HG03521 (cell line): ENCODE measurements at regions not wholly inside any gene's neighbourhood (a gene's known extent, or its start where the extent isn't known, plus 50 kb on each side); places are given as distances from the start of the nearest gene placed in this dataset.

Experiments used
- ATAC-seq: cut with Tn5 transposase; IDR thresholded peaks from one replicate; pipeline ENCODE4 v1.9.1; 2021; ENCODE audit warnings: mild to moderate bottlenecking, moderate library complexity; ENCODE audit not compliant: unreplicated experiment

DNA sequence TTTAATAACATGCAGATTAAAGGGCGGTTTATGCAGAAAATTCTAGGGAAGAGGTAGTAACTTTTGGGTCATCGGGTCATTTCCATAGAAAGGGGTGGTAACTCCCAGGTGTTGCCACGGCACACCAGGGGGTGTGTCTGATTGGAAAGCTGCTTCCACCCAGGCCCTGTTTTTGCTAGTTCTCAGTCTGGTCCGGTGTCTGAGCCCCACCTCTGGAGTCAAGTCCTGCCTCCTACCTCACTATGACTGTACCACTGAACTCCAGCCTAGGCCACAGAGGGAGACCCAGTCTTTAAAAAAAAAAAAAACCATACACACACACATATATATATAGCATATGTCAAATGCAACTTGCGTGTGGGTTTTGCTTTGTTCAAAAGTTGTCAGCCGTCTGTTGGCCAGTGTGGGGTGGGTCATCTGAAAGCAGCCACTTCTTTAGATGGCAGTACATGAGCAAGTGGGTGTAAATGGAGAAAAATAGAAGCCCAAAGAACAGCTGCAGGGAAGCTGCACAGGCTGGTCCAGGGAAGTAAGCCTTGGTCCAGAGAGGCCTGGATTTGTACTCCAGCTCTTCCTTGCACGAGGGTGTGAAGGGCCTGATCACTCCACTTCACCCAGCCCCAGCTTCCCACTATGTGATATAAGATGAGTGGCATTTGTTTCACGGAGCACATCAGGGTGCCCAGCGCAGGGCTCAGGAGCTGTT lies 110.7 kb upstream of the SPRY4 start:
- no peak for ATAC-seq

DNA sequence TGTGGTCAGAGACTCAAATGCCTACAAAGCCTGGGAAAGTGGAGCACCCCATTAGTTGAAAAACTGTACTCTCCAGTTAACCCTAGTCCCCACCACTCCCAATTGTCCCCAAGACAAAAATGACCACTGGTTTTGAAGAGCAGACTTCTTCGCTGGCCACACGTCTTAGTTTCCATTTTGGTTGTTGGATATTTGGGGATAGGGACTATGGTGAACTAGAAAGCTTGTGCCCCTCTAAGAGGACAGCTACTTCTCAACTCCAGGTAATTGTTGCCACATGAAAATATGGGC lies 109.4 kb upstream of the SPRY4 start:
- ATAC-seq = no peak

DNA sequence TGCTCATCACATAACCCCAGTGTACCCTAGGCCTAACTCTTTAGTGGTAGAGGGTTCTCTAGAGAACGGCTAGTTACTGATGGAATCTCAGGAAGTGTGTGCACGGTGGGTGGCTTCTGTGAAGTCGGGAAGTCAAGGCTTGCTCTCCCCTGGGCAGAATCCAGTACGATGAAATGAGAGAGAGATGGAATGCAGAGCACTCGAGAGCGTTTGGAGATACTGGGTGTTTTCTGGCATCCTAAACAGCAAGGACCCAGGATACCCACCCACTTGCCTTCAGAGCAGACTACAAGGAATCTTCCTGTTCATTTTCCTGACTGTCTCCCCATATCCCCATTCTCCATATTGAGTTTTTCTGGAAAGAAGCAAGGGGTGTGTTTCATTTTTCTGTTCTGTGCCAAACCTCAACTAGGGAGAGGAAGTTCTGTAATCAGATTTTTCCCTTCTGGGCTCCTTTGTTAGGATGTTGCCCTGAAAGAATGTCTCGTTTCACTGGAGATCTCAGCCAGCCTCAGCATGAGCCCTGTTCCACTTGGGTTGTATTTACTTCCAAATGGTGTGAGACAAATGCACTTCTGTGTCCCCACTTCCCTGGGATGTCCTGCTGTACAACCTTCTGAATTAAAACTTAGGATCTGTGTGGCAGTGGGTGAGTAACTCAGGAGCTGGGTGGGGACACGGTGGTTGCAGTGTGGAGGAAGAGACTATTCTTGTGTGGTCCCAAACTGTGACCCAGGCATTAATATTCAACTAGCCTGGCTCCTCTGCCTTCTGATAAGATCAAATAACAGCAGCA lies 108.9 kb upstream of the SPRY4 start:
- ATAC-seq = no peak

DNA sequence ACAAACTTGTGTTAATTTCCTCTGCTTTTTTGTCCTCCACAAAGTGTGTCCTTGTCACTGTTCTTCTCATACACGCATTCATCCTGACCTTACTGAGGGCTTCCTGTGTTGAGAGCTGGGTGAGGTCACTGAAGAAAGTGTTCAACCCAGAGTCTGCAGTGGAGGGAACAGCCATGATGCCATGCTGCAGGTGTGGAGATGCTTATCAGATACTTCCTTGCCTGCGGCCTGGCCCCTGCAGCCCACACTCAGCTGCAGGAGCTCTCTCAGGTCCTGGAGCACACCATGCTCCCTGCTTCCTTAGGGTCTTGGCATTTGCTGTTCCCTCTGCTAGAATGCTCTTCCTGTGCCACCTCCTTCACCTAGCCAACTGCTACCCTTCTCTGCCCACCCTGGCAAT lies 108.1 kb upstream of the SPRY4 start:
- no peak for ATAC-seq

DNA sequence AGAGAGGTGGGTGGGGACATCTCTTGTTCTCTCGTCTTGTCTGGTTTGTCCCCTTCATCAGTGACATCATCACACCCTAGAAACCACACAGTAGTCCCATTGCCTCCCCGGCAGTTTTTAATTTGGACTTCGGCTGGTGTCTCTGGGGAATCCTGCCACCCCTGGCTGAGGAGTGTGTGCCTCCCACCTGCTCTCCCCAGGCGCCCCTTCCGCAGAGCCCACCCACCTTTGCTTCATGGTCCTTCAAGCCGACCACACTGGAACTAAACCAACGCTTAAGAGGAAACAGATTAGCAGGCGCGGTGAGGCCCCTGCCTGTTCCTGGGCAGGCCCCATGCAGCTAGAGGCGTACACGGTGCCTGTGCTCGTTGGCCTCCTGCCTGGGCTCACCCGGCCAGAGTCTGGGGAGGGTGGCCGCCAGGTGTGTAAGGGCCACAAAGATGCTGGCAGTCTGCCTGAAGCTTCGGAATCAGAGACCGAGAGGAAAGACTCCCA lies 107.6 kb upstream of the SPRY4 start:
- ATAC-seq = peak; percentile 44

DNA sequence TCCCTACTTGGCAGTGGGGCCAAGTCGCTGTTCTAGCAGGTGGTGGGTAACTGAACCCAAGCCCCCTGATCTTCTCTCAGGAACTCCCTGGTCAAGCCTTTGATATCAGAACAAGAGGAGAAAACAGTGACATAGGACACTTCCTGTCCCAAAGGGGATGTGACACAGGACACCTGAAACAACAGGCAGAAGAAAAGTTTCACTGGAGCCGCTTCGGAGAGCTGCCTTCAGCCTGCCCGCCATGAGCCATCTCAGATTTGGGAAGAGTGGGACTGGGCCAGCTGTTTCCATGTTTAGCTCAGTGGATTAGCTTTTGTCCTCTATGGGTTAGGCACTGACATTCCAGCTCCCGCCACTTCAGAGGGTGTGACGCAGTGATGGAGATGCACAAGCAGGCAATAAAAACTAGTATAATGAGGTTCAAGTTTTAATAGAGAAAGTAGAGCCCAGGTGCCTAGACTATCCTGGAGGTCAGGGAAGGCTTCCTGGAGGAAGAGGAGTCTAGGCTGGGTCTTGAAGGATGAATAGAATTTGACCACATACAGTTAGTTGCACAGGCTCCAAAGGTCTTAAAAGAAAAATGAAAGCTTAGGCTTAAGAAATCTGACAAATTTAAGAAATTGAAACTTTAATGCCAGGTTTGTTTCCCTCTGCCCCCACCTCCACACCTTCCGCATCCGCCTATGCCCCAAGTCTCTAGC lies 104.1 kb upstream of the SPRY4 start:
- no peak for ATAC-seq

GRCh38 chr5:142428036-142428772 lies 103.4 kb upstream of the SPRY4 start:
- ATAC-seq = no peak

DNA sequence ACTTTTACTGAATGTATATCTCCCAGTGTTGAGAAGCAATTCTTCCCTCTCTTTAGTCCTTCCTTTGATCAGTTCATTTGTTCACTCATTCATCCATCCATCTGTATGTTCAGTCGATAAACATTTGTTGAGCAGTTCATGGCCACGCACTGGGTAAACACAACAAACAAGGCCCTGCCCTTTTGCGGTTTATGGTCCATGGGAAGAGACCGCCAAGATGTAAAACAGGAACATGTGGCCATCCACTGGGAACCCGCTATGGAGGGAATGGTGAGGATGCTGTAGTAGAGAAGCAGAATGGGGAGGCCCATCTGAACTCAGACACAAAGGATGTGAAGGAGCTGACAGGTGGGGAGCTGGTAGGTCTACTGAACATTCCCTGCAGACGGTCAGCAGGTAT lies 102.7 kb upstream of the SPRY4 start:
- ATAC-seq = no peak

- no peak for ATAC-seq
Measured at GRCh38 chr5:142427015-142427364, 102.2 kb upstream of the SPRY4 start.

- ATAC-seq = no peak
Measured at GRCh38 chr5:142426129-142427014, 101.6 kb upstream of the SPRY4 start.

DNA sequence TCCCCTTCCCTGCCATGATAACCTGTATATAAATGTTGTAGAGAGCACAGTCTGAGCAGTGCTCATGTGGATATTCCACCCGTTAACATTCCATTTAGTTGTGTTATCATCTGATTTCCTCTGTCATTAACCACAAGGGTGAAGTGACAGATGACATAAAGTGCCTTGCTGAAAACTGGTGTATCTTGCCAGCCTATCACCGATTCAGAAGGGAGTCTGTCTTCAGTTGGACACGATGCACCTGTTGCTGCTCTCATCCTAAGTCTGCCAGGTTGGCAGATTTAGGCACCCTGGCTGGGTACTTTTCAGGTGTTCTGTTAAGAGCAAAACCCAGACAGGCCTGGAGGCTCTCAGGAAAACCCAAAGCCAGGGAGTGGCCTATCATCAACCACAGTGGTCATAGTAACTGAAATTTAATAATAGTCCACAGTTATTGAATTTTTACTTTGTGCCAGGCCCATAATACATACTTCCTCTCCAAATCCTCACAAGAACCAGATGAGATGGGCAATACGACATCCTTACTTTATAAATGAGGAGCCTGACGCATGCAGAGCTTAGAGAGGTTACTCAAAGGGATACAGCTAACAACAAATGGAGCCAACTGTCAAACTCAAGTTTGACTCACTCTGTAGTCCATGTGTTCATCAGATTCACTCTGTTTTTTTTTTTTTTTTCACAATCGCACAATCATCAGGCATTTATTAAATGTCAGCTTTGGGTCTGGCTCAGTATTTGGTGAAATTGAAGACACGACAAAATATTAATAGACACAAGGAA lies 100.7 kb upstream of the SPRY4 start:
- no peak for ATAC-seq

DNA sequence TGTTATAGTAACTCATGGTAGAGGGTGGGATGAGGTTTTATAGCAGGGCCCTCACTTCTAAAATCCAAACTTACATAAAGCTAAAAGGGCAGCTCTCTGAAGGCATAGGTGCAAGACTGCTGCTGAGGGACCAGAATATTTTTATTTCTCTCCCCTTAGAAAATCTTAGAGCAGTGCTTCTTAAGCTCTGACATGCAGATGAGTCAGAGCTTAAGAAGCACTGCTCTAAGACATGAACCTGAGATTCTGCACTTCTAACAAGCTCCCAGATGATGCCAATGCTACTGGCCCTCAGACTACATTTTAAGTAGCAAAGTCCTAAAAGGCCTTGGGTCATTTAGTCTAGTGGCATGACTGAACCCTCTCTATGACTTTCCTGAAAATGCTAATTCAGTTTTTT lies 97.6 kb upstream of the SPRY4 start:
- no peak for ATAC-seq

DNA sequence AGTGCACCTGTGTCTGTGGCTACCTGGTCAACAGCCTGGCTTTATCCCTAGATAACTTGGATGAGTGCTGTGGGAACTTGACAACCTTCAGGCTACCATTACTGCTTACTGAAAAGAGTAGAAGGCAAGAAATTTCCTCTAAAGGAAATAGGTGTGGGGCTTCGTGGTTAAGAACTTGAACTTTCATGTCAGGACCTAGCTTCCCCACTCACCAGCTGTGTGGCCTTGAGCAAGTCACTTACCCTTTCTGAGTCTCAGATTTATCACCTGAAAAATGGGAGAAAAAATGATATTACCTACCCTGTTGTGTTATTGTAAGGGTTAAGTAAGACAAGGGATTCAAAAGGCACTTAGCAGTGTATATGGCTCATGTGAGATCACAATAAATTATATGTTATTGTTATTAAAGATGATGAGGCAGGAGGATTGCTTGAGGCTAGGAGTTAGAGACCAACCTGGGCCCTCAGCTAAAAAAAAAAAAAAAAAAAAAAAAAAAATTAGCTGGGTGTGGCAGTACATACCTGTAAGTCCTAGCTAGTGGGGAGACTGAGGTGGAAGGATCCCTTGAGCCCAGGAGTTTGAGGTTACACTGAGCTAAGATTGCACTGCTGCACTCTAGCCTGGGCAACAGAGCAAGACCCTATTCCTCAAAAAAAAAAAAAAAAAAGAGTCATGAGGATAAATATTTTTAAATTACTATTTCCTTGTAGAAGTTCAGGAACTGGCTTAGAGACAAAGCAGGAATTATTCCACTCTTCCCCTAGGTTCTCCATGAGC lies 97.0 kb upstream of the SPRY4 start:
- ATAC-seq = no peak

- no peak for ATAC-seq
Measured at GRCh38 chr5:142421228-142421617, 96.4 kb upstream of the SPRY4 start.

DNA sequence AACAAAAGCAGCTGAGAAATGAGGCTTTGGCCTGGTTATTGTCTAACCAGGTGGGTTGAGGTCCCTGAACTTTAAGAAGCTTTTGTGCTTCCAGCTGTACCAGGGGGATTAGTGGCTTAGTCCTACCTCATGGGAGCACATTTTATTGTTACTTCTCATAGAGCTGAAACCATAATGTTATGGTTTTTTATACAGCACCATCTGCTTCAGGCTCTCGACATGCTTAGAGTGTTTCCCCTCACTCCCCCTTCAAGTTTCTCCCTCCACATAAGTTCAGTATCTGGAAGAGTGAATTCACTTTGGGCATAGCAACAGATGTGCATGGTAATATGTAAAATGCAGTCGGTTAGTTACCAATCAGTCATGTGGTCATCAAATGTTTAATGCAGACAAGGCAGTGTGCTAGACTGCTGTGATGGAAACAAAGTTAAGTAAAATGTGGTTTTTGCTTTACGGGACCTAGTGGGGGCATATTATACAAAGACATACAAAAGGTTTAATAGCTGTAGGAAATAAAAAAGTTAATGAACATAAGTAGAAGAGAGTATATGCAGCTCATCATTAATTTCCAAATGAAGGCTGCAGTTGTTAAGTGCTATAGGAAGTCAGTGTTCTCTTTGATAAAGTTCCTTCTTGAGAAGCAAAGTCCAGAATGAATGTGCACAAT lies 95.9 kb upstream of the SPRY4 start:
- no peak for ATAC-seq

DNA sequence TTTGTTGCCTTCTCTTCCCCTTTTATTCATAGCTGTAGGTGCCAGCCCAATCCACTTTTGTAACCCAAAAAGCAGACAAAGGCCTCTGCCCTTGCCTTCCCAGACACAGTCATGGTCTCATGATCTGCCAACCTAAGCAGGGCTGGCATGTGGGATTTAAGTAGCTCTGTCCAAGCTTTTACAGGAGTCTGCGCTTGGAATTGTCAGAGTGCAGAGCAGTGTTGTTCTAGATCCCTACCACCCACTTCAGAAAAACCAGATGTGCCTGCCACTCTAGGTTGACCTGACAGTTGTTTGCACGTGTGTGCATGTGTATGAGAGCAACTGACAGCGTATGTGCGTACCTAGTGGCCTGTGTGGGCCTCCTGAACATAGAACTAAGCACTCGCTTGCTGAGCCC lies 87.8 kb upstream of the SPRY4 start:
- no peak for ATAC-seq

- no peak for ATAC-seq
Measured at GRCh38 chr5:142411656-142412425, 87.0 kb upstream of the SPRY4 start.

- no peak for ATAC-seq
Measured at GRCh38 chr5:142411103-142411502, 86.3 kb upstream of the SPRY4 start.
